Islet of Langerhans (tissue), 1 donor: ENCODE measurements at regions not wholly inside any gene's neighbourhood (a gene's known extent, or its start where the extent isn't known, plus 50 kb on each side); places are given as distances from the start of the nearest gene placed in this dataset.
A peak's percentile ranks its signal among the peaks of the same experiment; 100 is the strongest.

Source experiments
- FAIRE-seq: peaks from one replicate; lab custom pipeline; 2011; peaks lifted over from hg19 to GRCh38; lab: Jason Lieb, UNC

DNA sequence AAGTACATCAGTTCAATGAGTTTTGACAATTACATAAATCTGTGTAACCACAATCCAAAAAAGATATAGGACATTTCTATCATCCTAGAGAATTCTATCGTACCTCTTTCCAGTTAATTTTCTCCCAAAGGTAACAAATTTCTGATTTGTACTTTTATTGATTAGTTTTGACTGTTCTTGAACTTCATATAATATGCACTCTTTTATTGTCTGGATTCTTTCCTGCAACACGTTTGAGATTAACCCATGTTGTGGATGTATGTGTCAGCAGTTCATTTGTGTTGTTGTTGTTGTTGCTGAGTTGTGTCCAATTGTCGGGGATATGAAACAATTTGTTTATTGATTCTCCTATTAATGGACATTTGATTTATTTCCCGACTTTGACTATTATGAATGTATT is 145.9 kb upstream of the WDR11 start:
- FAIRE-seq = no peak

DNA sequence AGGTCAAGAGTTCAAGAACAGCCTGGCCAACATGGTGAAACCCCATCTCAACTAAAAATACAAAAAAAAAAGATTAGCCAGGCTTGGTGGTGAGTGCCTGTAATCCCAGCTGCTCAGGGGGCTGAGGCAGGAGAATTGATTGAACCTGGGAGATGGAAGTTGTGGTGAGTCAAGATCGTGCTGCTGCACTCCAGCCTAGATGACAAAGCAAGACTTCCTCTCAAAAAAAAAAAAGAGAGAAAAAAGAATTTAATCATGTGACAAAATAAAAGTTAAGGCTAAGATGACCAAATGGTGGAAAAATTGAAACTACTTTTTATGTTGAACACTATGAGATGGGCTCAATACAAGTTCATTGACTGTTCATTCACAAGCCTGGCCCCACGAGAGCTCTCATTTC is 141.1 kb upstream of the WDR11 start:
- no peak for FAIRE-seq

DNA sequence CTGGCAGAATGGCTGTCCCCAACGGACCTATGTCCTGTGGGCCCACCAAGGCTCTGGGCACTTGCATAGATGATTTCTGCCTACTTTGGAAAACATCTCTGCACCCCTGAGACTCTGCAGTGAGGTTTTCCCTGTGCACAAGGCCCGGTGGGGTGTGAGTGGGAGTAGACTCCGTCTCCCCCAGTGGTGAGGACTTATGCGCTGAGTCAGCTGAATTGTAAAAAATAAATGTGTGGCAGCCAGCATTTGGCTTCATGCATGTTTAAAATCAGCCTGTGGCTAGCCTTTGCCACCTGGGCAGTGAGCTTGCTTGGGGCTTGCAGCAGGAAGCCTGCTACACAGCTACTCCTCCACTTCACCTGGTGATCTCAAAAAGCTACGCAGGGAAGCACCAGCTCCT is 139.3 kb upstream of the WDR11 start:
- no peak for FAIRE-seq

DNA sequence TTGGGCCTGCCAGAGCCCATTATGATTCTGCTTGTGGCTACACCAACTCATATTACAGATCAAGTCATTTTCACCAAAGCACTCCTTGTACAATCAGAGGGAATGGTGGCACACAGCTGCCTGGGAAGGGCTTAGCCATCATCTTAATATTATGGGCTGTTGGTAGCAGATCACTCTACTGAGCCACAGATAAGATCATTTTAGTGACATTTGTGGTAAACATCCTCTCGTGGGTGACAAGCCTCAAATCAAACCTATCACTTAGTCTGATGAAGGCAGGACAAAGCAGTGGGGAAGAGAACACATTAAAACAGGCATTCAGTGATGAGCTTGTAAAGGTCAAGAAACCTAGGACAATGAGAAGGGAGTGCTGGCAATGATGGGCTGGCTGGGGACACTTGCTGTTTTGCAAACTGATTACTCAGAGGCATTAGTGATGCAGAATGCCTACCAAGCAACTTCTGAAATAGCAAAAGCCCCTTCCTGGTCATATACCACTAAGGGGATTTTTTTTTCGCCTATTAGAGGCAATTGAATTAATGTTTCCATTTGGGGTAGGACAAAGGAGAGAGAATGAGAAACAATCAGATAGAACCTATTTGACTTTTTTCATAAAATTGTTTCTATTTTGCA is 137.5 kb upstream of the WDR11 start:
- FAIRE-seq = no peak

DNA sequence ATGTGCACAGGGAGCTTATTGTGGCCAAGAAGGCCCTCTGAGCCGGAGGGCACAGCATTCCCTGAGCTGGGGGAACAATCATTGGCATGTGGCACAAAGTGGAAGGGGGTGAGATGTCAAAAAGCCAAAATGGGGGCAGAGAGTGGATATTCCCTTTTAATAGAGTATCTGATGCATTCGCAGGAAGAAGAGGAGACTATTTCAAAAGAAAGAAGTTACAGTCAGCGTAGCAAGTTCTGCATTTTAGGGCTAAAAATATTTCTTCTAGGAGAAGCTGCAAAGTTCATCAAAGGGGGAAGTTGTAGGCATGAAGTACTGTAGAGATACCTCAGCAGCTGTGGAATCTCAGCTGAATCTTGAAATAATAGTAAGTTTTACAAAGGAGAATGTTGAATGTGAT is 136.0 kb upstream of the WDR11 start:
- no peak for FAIRE-seq

DNA sequence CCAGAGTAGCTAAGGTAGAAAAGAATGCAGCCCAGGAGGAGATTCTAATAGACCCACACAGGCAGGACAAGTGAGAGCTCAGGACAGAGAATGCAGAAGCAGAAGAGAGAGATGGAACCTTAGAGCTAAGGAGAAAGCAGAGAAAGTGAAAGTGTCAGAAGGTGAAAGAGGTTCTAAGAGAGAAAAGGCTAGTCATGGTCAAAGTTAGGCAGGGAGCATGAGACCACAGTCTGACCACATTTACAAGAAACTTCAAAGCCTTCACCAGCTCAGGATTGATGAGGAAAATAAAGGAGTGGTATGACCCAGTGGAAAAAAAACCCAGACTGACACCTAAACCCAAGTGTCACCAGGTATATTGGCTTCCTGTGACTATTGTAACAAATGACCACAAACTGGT is 131.8 kb upstream of the WDR11 start:
- FAIRE-seq = no peak

DNA sequence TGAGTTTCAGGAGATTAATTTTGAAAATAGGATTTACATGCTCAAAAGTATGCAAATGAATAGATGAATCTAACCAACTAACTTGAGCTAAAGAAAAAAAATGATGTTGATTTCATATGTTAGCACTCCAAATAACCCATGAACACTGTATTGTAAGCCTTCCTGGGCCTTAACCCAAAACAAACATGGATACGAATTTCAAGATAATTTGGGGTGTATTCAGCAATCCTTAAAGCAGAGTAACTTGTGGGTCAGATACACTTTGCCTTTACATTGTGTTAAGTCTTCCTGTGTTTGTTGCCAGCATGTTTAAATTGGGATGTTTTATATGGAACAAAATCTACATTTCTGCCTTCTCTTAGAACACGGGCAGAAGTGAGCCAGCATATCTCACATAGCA is 124.2 kb upstream of the WDR11 start:
- no peak for FAIRE-seq

DNA sequence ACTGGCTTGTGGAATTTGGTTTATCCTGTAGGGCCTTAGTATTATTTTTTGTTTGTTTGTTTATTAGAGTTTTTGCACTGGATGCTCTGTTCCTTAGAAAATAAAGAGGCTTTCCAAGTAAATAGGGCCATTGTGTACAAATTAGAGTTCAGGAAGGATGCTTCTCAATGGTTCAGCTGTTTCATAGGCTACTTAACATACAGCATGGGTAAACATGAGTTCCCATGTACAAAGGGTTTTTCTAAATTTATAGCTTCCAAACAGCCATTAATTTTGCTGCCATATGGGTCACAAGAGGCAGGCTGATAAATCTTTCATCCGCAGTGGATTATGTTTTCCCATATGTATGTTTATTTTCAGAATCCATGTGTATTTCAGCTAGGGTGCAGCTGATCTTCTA is 121.6 kb upstream of the WDR11 start:
- no peak for FAIRE-seq

DNA sequence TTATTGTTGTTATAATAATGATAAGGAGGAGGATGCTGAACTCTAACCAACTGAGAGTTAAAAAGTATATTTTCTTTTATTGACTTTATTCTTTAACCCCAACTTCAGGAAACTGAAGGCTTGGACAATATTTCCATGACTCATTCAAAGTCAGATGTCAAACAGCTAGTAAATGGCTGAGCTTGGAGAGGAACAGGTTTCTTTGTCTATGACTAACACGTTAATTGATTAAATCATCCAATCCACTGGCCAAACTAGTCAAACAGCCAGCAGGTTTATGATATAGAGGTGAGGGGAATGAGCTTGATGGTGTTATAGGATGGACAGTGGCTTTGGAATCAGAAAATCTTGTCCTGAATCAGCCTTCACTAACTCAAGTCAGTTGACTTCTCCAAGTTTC is 119.1 kb upstream of the WDR11 start:
- FAIRE-seq = no peak

DNA sequence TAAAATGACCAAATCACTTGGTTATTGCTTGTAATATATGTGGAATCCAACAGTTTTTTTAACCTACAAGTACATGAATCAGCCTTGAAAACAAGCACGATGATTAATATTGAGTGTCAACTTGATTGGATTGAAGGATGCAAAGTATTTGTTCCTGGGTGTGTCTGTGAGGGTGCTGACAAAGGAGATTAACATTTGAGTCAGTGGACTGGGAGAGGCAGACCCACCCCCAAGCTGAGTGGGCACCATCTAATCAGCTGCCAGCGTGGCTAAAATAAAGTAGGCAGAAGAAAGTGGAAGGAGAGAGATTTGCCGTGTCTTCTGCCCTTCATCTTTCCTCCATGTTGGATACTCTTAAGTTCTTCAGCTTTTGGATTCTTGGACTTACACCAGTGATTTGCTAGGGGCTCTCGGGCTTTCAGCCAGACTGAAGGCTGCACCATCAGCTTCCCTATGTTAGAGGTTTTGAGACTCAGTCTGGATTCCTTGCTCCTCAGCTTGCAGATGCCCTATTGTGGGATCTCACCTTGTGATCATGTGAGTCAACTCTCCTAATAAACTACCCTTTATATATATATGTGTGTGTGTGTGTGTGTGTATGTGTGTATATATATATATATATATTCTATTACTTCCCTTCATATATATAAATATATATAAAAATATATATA is 118.4 kb upstream of the WDR11 start:
- no peak for FAIRE-seq

DNA sequence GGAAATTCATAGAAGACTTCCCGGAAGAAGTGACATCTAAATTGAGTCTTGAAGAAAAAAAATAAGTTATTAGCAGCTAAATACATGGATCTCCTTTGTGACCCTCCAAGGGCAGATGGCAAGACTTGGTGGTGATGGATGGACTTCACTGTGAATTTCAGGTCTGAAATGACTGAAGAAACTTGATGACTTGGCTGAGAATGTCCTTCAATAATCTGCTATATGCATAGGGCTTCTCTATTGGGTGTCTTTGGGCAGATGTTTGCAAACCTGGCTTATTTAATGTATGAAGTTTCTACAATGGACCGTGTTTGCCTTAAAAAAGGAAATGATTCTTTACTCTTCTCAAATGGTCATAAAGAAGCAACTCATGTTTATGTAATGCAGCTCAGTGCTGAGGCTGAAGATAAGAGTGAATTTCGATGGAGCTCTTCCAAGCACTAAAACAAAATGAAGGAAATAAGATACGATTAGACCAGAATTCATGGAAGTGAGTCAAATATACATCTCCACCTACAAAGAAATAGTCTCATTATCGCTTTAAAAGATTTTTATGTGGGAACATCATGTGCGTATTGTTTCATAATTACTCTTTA is 116.6 kb upstream of the WDR11 start:
- no peak for FAIRE-seq

DNA sequence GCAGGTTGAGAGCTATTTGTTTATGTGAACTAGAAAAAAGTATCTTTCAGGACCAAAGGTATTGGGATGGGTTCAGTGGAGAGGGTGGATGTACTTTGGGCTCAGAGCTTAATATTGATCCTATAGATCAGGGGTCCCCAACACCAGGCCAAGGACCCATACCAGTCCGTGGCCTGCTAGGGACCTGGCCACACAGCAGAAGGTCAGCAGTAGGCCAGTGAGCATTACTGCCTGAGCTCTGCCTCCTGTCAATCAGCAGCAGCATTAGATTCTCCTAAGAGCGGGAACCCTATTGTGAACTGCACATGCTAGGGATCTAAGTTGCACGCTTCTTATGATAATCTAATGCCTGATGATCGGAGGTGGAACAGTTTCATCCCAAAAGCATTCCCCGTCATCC is 115.8 kb upstream of the WDR11 start:
- no peak for FAIRE-seq

DNA sequence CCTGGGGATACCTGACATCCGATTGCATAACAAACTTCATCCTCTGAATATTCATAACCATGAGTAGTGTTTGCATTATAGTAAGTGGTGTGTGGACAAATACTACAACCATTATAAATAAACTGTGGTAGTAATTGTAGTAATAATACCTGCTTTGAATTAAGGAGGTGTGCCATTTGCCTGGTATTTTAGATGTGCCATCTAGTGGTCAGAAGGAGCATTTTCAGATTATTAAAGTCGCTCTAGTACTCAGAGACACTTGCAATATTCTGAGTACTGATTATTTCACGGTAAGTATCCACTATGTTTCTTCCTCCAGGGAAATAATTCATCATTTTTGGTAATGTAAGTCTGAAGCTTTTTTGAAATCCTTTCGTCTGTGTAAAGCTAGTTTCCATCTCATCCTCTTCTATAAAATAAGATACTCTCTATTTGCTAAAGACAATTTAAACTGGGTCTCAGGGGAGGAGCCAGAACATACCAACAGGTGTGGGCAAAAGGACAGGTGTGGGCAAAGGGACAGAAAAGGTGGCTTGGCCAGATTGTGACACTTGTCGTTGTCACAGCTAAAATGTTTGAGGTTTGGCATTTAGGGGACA is 115.3 kb upstream of the WDR11 start:
- FAIRE-seq = peak; percentile 98

DNA sequence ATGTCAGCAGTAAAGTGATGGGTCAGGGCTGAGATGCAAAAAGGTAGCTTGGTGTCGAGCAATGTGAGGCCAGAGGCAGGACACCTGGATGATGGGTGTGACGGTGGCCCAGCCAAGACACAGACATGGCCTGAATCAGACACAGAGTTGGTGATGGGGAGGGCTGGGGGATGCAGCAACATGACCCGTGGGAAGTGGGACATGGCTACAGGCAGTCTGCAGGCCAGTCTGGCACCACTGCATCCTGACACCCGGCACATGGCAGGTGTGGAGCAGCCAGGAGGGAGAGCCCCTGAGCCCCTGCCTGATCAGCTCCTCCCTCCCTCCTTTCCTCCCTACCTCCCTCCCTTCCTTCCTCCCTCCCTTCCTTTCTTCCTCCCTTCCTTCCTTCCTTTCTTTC is 114.8 kb upstream of the WDR11 start:
- no peak for FAIRE-seq

DNA sequence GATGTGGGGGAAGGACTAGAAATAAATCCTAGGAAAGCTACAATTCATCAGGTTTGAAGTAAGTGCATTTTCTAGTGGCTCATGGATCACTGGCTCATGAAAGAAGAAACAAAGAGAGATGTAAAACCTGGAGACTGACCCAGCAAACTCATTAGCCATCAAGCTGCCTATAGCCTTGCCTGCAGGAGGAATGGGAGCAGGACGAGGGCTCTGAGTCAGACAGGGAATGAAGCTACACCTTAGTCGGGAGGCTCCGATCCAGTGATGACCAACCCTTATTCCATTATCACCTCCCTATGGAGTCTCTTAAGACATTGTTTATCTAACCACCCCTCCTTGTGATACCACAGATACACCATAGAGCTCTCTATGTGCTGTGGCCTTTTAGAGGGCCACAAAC is 112.5 kb upstream of the WDR11 start:
- FAIRE-seq = no peak

DNA sequence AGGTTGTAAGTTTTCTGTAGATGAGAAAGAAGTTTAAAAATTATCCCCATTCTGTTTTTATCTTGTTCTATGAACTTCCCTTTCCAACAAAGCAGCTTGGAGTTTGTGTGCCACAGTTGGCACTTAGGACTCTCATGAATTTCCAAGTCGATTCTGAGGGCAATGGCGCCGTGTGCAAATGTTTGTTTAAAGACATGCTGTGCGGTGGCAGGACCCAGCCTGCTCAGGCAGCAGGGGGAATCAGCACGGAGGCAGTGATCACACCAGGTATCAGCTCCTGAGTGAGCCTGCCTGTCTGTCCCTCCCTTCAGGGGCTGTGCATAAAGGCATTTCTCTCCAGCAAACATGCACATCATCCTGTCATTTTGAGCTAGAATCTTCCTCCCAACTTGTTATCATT is 109.8 kb upstream of the WDR11 start:
- no peak for FAIRE-seq

DNA sequence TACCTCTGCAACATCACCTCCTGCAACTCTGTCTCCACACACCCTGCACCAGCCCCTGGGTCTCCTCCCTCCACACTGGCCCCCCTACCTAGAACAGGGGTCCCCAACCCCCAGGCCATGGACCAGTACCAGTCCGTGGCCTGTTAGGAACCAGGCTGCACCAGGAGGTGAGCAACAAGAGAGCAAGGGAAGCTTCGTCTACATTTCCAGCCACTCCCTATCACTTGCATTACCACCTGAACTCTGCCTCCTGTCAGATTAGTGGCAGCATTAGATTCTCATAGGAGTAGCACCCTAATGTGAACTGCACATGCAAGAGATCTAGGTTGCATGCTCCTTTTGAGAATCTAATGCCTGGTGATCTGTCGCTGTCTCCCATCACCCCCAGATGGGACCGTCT is 108.8 kb upstream of the WDR11 start:
- FAIRE-seq = no peak

DNA sequence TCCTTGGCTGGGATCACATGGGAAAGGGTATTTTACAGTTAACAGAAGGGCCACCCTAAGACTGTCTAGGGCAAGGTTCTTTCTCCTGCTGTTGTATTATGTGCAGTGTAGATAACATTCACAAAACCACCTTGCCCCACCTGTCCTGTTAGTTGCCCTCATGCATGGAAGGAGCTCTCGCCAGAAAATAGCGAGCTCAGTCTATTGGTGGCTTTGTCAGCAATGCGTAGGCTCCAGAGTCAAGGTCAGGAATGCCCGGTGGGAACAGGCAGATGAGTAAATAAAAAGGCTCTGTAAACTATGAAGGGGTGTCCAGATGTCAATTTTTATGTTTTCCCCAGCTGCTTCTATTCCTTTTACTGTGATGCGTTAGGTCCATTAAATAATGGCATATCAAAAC is 107.1 kb upstream of the WDR11 start:
- FAIRE-seq = no peak

DNA sequence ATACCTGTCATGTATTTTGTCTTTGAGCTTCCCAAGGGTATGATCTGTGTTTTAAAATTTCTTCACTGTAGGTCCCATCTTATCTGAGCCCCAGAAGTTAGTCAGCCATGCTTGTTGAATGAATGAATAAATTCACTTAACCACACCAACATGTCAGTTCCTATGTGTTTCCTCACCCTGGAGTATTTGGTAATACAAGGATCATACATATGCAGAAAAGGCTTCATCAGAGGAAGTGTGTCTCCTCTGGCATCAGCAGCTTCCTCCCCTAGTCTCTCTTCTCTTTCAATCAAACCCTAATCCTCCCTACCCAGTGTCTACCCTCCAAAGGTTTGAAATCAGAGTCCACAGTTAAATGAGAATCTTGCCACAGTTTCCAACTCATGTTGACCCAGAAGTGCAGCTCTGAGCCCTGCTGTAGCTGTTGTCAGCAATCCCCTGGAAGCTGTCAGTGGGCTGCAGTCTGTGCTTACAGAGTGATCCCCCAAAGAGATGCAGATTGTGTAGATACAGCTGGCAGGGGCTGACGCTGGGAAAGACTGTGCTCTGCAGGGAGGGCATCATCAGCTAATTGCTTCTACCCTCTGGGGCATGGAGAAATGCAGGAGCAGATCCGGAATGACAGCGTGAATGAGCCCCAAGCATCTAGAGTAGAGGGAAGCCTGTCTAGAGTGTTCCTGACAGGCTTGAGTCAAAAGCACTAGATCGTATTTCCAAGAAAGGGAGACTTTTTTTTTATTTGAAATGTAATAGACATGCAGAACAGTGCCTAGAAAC is 105.0 kb upstream of the WDR11 start:
- no peak for FAIRE-seq

DNA sequence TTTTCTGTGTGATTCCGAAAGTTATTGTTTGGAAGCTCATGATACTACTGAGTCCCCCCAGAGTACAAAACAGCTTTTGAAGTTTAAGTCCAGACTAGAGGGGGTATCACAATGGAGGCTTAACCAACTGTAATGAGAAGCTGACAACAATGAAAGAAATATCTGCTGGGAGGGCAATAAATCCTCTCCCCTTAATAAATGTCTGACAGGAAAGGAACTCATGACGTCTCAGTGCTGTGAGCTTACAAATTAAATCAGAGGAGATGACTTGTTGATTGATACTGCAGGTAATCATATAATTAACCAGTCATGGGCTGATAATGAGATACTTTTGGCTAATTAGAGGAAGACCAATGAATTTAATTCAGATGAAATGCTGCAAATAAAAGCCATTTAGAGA is 102.6 kb upstream of the WDR11 start:
- no peak for FAIRE-seq

DNA sequence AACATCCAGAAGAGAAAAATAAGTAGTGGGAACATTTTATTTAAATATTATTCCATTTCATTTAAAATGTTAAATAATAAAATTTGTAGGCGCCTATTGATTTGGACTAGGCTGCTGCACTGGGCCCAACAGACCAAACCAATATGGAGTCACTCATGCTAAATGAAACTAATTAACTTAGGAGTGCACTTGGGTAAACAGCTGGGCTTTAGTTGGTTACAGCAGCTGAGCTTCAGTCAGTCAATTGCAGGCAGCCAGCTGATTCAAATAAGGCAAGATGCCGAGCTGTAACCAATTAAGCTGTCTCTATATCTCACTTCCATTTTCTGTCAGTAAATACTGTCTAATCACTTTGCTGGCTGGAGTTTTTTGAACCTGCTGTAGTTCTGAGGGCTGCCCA is 102.1 kb upstream of the WDR11 start:
- FAIRE-seq = no peak

DNA sequence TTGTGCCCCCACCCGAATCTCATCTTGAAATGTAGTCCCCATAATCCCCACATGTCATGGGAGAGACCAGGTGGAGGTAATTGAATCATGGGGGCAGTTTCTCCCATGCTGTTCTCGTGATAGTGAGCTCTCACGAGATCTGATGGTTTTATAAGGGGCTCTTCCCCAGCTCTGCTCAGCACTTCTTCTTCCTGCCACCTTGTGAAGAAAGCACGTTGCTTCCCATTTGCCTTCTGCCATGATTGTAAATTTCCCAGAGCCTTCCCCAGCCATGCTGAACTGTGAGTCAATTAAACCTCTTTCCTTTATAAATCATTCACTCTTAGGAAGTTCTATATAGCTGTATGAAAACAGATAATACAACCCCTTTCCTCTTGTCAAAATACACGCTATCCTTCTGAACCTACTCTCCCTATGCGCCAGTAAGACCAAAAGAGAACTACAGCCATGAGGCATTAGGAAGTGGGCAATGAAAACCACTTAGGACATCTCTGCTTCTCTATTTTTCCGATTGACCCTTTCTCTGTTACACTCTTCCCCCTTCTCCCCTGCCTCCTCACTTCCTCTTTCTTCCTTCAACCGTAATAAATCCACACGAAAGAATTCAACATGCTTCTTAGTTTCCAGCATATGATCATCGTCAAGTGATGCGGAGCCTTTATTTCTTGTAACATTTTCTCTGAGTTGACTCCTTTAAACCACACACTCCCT is 101.2 kb upstream of the WDR11 start:
- FAIRE-seq = no peak
